GM18907 (cell line): ENCODE measurements at regions not wholly inside any gene's neighbourhood (a gene's known extent, or its start where the extent isn't known, plus 50 kb on each side); places are given as distances from the start of the nearest gene placed in this dataset.

Source experiments
- ATAC-seq: cut with Tn5 transposase; IDR thresholded peaks from one replicate; pipeline ENCODE4 v1.9.1; 2021; ENCODE audit warnings: mild to moderate bottlenecking, moderate library complexity; ENCODE audit not compliant: unreplicated experiment

DNA sequence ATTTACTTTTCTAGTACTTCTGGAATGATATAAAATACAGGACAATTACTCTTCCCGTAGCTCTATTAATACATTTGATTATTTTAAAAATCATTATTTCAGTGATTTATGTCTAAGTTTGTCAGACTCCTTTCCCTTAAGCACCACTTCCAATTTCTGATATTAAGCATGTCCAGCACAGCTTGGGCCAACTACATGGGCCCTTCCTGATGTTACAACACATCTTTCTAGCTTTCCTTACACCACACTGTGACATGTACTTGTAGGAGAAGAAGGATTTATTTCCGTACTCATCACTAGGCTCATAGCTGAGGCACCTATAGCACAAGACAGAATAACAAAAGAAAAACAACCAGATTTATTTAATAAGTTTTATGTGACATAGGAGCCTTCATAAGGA is 134.8 kb upstream of the HNRNPA3 start:
- ATAC-seq, result no peak

DNA sequence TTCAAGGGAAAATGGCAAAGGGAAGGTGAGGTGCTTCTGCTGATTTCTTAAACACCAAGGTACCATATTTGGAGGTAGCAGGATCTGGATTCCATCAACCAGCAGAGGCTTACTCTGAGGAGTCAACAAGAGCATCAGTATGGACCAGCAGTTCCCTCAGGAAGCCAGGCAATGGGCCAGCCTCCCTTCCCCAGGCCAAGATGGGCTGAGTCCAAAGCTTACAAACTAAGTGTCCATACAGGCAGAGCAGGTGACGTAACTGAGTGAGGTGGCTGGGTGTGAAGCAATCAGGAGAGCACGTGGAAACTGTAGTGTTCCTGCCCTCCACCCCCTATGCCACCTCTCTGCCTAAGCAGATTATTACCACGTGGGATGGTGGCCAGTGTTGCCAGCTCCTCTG is 134.2 kb upstream of the HNRNPA3 start:
- ATAC-seq, result no peak

DNA sequence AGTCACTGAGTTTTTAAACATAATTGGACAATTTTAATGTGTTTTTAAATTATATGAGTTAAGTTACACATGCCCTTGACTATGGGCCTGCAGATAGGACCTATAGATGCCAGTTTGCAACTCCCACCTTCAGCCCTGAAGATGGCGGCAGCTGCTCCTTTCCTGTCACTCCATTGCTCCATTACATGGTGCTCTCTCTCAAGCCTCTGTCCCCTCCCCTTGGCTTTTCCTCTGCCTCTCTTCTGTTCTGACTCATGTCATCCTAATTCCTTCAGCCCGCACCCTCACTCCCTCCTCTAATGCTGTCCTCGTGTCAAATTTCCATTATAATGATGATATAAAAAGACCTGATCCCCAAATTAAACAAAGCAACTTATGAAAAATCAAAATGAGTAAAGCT is 133.7 kb upstream of the HNRNPA3 start:
- no peak for ATAC-seq

DNA sequence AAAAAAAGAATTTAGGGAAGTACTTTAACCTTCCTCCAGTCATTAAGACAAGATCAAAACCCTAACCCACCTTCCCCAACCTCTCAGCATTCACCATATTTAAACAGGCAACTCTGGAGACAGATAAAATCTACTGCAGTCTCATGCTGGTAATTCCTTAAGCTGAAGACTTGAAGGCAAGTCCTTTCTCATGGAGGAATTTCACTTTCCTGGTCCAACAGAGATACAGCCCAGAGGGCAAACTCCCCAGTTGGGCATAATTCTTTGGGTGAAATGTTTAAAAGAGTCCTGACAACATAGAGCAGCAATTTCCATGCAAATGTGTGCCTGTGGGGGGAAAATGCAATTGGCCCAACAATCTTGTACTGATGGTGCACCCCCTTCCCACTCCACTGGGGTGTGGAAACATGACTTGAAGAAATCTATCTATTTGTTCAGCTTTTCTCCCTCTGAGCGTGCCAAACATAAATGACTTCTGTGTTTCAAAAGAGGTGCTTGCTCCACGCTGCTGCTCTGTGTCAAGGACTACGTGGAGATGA is 131.8 kb upstream of the HNRNPA3 start:
- no peak for ATAC-seq

DNA sequence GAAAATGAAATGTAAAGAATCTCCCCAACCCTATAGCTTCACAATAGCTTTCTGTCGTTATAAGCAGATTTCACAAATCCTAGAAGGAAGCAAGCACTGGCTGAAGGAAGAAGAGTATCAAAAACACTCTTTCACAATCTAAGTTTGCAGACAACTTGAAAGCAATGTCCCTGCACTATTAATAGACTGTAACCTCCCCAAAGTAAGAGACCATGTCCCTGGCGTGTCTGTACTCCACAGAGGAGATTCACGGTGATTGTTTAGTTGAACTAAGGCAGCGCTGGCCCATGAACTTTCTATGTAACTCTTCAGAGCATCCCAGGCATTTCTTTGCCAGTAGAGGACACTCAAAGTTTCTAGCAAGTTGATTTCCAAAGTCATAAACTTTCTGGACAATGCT is 128.0 kb upstream of the HNRNPA3 start:
- no peak for ATAC-seq

DNA sequence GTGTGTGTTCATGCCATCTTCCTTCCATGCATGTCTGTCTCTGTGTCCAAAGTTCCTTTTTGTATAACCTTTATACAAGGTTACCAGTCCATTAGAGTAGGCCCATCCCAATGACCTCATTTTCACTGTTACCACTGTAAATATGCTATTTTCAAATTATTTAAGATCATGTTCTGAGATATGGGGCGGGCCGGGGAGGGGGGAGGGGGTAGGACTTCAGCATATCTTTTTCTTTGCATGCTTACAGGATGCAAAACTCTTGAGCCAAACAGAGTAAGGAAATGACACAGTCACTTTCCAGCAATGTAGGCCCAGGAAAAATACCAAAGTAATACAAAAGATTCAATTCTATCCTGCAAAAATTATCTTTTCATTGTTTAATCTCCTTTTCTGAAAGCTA is 124.1 kb upstream of the HNRNPA3 start:
- no peak for ATAC-seq

DNA sequence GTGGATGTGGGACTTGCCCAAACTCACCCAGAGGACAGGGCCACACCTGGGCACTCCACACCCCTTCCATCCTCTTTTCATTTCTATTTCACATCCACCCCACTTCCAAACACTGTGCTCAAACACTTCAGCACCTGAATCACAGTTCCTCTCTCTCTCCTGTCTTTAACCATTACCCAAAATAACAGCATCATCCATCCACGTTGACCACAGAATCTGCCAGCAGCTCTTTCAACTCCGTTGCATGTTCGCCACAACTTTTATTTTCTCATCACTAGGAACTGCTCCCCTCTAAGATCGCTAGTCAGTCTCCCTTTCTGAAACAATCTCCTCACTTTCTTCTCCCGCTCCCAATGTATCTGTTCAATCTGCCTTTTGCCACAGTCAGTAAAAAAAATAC is 121.6 kb upstream of the HNRNPA3 start:
- ATAC-seq, result no peak

DNA sequence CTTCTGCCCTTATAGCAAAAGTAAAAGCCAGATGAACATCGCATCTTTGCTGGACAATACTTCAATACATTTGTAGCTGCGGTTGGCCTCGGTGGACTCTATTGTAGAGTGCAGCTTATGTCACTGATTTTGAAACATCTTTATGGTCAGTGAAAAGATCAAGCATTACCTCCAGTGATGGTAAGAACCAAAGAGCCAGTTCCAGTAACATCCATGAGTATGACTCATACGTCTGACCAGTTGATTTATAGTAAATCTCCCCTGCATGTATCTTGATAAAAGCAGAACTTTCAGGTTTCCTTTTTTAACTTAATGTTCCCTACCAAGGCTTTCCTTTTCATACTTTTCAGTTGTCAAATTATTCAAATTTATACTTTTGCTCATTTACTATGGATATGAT is 119.2 kb upstream of the HNRNPA3 start:
- no peak for ATAC-seq

DNA sequence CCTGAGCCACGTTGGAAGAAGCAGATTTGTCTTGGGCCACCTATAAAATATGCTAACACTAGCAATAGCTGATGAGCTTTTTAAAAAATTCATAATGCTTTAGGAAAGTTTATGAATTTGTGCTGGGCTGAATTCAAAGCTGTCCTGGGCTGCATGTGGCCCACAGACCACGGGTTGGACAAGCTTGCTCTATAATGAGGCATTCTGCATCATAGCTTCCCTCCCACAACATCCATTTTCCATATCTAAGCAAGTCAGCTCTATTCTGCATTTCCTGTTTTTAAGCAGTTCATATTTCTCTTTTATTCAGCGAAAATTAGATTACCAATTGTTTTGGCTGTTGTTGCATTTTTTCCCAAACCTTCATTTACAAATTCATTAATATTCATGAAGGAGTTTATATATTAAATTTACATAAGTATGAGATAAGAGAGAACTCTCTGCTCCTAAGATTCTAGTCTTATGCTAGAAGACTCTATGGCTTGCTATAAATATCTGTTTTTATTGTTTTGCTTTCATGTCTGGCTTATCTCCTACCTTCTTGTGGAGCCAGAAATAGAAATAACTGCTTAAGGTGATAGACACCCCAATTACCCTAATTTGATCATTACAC is 114.5 kb upstream of the HNRNPA3 start:
- no peak for ATAC-seq

DNA sequence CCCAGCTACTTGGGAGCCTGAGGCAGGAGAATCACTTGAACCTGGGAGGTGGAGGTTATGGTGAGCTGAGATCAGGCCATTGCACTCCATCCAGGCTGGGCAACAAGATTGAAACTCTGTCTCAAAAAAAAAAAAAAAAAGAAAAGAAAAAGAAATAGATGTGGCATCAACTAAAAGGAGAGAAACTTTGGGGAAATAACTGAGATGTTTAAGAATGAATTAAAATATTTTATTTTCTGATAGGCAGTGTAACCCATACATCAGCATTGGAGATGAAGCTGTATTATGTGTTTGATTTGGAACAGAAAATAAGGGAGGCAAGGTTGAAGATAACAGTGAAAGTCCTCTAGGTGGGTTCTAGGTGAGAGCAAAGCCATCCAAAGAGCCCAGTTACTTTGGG is 110.7 kb upstream of the HNRNPA3 start:
- ATAC-seq, result no peak

DNA sequence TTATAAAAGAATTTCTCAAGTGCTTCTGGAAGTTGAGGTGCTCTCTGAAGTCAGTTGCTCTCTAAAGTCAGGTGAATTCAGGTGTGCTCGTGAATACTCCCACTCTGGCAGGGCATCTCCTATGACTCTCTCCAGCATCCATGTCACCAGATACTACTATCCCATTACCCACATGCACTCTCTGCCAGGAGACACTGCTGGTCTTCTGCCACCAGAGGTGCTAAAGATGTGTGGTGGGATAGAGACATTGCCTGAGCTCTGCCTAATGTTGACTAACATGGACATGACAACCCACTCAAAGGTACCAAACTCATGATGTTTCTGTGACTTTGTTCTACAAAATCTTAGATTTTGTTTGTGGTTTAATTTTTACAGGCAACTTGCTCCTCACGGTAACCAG is 106.4 kb upstream of the HNRNPA3 start:
- ATAC-seq, result no peak

DNA sequence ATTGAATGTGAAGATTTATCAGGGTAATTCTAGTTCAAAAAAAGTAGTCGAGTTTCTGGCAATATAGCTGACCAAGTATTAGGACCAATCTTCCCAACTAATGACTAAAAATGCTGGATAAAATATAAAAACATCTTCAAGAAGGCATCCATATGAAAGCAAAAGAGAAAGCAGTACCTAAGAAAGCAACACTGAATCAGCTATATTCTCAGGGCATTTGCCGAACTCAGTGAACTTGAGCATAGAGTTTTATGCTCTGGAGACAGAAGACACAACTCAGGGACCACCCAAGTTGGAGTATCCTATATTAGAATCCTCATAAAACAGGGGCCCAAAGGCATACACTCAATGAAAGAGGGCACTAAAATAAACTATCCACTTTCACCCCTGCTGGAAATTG is 103.7 kb upstream of the HNRNPA3 start:
- ATAC-seq, result no peak

DNA sequence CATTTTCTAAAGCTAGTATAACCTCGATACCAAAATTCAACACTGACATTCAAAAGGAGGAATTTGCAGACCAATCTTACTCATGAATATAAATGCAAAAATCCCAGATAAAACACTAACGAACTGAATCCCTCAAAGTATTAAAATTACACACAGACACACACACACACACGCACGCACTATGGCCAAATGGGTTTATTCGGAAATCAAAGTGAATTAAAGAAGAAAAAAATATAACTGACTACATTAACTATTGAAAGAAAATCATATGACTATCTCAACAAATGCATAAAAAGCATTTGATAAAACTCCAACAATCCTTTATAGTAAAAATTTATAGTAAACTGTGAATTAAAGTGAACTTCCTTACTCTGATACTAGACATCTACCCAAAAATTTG is 97.9 kb upstream of the HNRNPA3 start:
- ATAC-seq, result no peak

DNA sequence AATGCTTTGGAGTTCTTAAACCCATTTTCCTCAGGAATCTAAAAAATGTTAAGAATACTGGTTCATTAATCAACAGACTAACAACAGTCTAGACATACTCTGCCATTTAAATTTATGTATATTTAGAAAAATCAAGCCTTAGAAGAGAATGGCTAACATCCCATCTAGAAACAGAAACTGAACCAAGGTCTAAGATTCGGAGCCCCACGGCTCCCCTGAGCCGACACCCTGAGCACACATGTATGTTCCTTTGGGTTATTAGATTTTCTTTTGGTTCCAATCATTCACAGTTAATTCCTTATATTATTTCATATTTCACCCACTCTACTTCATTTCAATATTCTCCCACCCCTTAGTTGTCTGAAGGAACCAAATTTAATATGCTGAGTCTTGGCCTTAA is 94.8 kb upstream of the HNRNPA3 start:
- ATAC-seq, result no peak

DNA sequence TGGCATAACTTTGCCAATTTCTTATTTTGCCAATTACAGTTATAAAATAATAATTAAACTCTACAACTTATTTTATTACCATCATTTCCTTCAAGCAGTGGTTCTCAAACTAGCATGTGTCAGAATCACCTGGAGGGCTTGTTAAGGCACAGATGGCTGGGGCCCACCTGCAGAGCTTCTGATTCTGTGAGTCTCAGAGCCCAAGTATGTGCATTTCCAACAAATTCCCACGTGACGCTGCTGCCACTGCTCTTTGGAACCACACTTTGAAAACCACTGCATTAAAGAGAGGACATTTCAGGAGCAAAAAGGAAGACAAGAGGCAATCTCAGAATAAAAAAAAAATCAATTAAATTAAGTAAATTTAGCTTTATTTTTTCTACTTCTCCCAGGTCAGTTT is 94.0 kb upstream of the HNRNPA3 start:
- ATAC-seq, result no peak

DNA sequence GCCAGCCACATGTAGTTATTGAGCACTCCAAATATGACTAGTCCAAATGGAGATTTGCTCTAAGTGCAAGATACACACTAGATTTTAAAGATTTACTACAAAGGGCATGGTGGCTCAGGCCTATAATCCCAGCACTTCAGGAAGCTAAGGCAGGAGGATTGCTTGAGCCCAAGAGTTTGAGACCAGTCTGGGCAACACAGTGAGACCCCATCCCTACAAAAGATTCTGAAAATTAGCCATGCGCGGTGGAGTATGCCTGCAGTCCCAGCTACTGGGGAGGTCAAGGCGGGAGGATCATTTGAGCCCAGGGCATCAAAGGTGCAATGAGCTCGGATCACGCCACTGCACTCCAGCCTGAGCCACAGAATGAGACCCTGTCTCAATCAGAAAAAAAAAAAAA is 93.5 kb upstream of the HNRNPA3 start:
- ATAC-seq, result no peak

DNA sequence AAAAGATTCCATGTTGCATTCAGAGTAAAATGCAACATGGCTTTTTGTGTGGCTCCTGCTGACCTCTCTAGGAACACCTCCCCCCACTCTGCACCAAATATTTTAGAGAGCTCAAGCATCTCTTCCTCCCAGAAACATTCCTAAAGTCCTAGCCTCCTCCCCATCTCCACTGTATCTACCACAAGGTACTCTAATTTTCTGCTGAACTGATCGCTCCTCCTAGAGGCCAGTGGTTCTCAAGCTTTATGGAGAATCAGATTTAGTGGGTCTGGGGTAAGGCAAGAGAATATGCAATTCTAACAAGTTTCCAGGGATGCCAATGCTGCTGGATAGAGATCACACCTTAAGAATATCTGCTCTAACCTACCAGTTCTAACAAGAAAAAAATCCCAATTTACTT is 89.5 kb upstream of the HNRNPA3 start:
- ATAC-seq, result no peak

DNA sequence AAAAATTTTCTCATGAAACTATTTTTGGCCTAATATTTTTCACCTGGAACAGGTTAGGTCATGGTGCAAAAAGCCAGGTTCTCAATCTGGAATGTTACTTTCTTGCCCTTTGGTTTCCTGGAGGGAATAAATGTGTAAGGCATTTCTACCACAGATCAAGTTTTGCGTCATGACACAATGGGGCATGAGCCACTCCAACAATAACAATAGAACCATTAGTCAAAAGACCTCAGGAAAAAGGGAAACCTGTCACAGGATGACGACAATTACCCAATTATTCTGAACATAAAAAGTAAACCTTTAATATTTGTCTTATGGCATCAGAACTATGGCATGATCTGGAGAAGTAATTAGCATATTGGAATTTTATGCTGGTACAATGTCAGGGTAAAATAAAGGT is 88.2 kb upstream of the HNRNPA3 start:
- ATAC-seq, result no peak

DNA sequence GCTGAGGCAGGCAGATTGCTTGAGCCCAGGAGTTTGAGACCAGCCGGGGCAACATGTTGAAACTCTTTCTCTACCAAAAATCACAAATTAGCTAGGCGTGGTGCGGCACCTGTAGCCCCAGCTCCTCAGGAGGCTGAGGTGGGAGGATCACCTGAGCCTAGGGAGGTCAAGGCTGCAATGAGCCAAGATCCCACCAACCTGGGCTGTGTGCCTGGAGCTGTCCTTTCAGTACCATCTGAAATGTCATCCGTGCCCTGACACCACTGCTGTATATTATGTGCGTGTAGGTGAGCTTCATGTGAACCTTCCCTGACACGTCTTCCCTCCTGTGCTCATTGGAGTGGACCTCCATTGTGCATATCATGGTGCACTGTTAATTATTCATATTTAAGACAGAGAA is 84.8 kb upstream of the HNRNPA3 start:
- ATAC-seq, result no peak

DNA sequence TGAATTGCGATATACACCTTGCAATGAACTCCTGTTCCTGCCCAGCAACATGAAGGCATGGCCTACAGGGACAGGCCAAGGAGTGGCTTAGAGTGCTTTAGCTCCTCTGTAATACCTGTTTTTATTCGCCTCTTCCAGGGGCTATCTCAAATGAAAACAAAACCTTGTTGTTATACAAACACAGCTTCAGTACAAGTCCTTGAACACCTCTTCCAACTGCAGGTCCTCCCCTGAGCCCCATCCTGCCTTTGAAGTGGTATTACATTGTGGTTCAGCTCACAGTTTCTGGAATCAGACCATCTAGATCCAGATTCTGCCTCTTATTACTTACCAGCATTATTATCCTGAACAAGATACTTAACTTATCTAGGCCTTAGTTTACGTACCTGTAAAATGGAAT is 83.0 kb upstream of the HNRNPA3 start:
- ATAC-seq, result no peak

DNA sequence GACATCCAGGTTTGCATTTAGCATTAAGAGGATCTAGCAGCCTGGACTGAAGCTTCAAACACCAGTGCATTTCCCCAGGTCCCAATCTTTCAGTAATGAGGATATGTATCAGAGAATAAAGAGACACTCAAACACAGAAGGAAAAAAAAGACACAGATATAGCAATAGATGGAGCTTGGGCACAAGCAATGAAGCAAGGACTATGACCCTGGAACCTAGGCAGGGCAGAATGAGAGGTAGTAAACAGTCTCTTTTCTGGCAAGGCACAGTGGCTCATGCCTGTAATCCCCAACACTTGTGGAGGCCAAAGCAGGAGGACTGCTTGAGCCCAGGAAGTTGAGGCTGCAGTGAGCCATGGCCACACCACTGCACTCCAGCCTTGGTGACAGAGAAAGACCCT is 80.7 kb upstream of the HNRNPA3 start:
- ATAC-seq, result no peak

DNA sequence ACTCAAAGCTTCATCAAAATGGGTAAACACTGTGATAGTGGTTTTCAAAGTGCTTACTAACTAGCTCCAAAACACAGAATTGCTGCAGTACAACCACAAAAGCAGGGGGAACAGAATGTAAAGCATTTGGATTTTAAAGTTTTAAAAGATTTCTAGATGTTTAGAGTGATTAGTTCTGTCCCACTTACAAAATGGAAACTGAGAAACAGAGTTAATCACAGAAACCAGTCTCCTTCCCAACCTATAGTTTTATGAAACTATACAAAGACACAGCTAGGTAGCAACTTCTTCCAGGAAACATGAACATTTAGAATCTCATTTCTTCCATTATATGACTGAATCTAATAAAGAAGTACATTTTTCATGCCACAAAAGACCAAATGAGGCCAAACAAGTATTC is 73.8 kb upstream of the HNRNPA3 start:
- no peak for ATAC-seq

DNA sequence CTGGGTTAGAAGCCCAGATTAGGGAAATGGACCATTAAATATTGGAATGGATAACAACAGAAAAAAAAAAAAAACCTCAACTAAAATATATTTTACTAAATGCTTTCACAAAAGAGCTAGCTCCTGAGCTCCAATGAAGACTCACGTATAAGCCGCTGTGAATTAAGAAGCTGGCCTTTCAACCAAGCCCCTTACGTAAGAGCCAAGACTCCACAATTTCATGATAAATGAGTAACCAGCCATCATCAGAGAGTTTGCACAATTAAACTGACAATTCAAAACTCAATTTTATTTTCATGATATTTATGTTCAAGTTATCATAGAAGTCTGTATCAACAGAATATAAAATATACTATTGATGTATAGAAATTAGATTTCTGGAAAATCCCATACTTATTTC is 70.7 kb upstream of the HNRNPA3 start:
- ATAC-seq, result no peak
